Testis (tissue), 2 donors: ENCODE measurements at regions not wholly inside any gene's neighbourhood (a gene's known extent, or its start where the extent isn't known, plus 50 kb on each side); places are given as distances from the start of the nearest gene placed in this dataset.

ENCODE experiments used
- POLR2A ChIP-seq: fragments of 450-650 bp; IDR thresholded peaks from one replicate; pipeline ENCODE4 v1.6.1; 2017; ENCODE audit warnings: antibody characterized with exemption, mild to moderate bottlenecking, moderate library complexity
- TF ChIP-seq, protein P1 (sequence below), 3 experiments: fragments of 450-650 bp in 2 of 3; fragments of 200-600 bp in 1 of 3; sonication (generic) in 1 of 3; IDR thresholded peaks; one replicate each; pipeline ENCODE4 v1.5.1; 2016 to 2019; ENCODE audit warnings: antibody characterized with exemption in 3 of 3, mild to moderate bottlenecking in 2 of 3, moderate library complexity in 1 of 3

DNA sequence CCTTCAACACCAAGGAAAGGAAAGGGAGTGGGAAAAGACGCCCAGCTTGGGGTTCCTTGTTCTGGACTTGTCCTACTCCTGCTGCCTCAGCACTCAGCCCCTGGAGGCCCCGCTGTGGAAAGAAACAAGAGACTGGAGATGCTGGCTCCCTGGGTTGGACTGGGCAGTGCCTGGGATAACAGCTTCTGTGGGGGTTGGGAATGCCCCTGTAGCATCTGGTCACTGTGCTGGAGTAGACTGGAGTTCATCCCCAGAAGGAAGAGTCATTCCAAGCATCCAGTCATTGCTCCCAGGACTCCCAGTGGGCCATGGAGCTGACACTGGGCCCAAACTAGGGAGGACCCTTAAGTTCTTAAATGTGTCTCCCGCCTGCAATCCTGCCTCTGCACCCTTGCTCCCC lies 129.3 kb upstream of the HAAO start:
- TF ChIP-seq, protein P1, sequence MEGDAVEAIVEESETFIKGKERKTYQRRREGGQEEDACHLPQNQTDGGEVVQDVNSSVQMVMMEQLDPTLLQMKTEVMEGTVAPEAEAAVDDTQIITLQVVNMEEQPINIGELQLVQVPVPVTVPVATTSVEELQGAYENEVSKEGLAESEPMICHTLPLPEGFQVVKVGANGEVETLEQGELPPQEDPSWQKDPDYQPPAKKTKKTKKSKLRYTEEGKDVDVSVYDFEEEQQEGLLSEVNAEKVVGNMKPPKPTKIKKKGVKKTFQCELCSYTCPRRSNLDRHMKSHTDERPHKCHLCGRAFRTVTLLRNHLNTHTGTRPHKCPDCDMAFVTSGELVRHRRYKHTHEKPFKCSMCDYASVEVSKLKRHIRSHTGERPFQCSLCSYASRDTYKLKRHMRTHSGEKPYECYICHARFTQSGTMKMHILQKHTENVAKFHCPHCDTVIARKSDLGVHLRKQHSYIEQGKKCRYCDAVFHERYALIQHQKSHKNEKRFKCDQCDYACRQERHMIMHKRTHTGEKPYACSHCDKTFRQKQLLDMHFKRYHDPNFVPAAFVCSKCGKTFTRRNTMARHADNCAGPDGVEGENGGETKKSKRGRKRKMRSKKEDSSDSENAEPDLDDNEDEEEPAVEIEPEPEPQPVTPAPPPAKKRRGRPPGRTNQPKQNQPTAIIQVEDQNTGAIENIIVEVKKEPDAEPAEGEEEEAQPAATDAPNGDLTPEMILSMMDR (IDR thresholded peaks at IDR 0.05) = no peak
- no peak for TF ChIP-seq POLR2A
